ENCODE measurements at regions not wholly inside any gene's neighbourhood (a gene's known extent, or its start where the extent isn't known, plus 50 kb on each side); places are given as distances from the start of the nearest gene placed in this dataset.

DNA sequence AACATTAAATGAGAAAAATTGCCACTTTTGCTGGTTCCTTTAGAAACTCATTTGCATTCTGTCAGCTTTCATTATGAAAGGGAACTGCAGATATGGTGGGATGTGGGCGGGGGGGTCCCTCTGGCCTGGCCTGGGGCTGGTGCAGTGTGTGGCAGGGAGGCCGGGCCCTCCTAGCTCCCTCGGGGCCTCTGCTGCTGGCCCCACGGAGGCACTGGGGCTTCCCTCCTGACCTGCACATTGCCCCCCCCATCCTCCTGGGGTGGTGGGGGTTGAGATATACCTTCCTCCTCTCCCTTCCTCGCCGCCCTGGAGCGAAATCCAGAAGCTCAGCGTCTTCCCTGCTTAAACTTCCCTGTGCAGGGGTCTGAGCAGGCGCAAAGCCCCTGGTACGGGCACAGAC is 1005.9 kb downstream of the BRD1 start:
- no peak for TF ChIP-seq CTCF (IDR thresholded peaks at IDR 0.05; ENCODE audit: poor library complexity, severe bottlenecking)
- ATAC-seq (ENCODE audit: low read depth), result no peak
- no peak for DNase-seq (ENCODE audit: low spot score)
- H3K4me3 ChIP-seq (ENCODE audit: severe bottlenecking), result no peak overlapping the region
- H3K27ac ChIP-seq (ENCODE audit: poor library complexity, severe bottlenecking), result no peak overlapping the region
- H3K9me3 ChIP-seq (ENCODE audit: severe bottlenecking), result peaks cover 2% of the 10 kb centered on the region
- H3K27me3 ChIP-seq (ENCODE audit: insufficient read depth, poor library complexity, severe bottlenecking), result no peaks in the 10 kb centered on the region
- no peaks in the 10 kb centered on the region for H3K4me1 ChIP-seq (ENCODE audit: insufficient read depth, poor library complexity, severe bottlenecking)
- H3K36me3 ChIP-seq (ENCODE audit: low read depth), result no peaks in the 10 kb centered on the region

GRCh38 chr22:48821346-48821690 is 1006.4 kb downstream of the BRD1 start:
- H3K9me3 ChIP-seq (ENCODE audit: severe bottlenecking), result peaks cover 2% of the 10 kb centered on the region
- no peaks in the 10 kb centered on the region for H3K36me3 ChIP-seq (ENCODE audit: low read depth)
- no peaks in the 10 kb centered on the region for H3K4me1 ChIP-seq (ENCODE audit: insufficient read depth, poor library complexity, severe bottlenecking)
- ATAC-seq (ENCODE audit: low read depth), result no peak
- no peak overlapping the region for H3K4me3 ChIP-seq (ENCODE audit: severe bottlenecking)
- no peak overlapping the region for H3K27ac ChIP-seq (ENCODE audit: poor library complexity, severe bottlenecking)
- H3K27me3 ChIP-seq (ENCODE audit: insufficient read depth, poor library complexity, severe bottlenecking), result no peaks in the 10 kb centered on the region
- DNase-seq (ENCODE audit: low spot score), result no peak
- no peak for TF ChIP-seq CTCF (IDR thresholded peaks at IDR 0.05; ENCODE audit: poor library complexity, severe bottlenecking)

DNA sequence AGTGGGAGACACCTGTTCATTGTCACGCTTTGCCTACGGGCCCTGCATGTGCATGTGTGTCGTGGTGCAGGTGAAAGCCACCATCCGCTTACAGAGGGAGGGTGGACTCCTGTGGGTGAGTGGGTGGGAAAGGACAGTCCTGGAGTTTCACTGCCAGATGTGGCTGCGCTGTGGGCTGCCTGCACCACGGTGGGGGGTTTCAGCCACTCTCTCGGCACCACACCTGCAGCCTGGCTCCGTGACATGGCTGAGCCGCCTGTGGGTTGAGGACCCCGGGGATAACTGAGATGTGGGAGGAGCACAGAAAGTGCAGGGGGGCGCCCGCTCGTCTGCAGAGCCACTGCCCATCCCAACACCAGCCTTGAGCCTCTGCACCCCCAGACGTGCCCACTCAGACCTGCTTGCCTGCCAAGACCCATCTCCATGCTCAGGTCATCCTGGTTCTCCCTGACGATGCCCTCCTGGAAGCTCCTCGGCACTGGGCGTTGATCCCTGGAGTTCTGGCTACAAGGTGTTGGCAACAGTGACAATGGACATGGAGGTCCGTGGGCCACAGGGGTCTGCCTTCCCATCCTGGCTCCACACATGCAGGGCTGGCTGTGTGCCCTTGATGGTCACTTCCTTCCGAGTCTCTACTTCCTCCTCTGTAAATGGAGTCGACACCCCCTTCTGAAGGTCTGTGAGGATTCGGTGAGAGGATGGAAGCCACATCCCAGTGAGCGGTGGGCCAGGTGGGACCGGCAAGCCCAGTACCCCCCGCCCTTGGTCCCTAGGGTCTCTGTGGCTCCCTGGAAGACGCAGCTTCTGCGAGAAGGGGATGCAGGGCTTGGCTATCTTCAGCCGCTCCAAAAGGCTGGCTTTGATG is 1007.0 kb downstream of the BRD1 start:
- DNase-seq (ENCODE audit: low spot score) (no peak), ATAC-seq (ENCODE audit: low read depth) (no peak)
- Histone ChIP-seq H3K36me3 (ENCODE audit: low read depth) (no peaks in the 10 kb centered on the region), H3K4me3 (ENCODE audit: severe bottlenecking) (no peak overlapping the region), H3K9me3 (ENCODE audit: severe bottlenecking) (peaks cover 2% of the 10 kb centered on the region), H3K27me3 (ENCODE audit: insufficient read depth, poor library complexity, severe bottlenecking) (no peaks in the 10 kb centered on the region), H3K4me1 (ENCODE audit: insufficient read depth, poor library complexity, severe bottlenecking) (no peaks in the 10 kb centered on the region), H3K27ac (ENCODE audit: poor library complexity, severe bottlenecking) (no peak overlapping the region)
- no peak for TF ChIP-seq CTCF (IDR thresholded peaks at IDR 0.05; ENCODE audit: poor library complexity, severe bottlenecking)

DNA sequence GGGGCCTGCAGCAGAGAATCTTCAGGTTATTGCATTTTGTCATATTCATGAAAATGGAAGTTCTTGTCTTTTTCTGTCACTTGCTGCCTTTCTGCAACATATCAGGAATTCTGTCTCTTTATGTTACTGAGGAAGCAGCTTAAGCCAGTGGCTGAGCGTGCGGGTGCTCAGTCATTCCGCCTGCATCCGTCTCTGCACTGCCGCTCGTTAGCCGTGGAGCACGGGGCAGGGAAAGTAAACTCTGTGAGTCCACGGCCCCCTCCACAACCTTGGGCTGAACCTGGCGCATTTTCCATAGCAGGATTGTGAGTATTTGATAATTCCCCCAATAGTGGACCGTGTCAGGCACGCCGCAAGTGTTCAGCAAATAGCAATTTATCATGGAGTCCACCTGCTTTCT is 1007.7 kb downstream of the BRD1 start:
- Histone ChIP-seq H3K4me3 (ENCODE audit: severe bottlenecking) (no peak overlapping the region), H3K9me3 (ENCODE audit: severe bottlenecking) (peaks cover 2% of the 10 kb centered on the region)

More for the DNA sequence above, 1007.7 kb downstream of the BRD1 start:
- Histone ChIP-seq H3K27me3 (ENCODE audit: insufficient read depth, poor library complexity, severe bottlenecking) (no peaks in the 10 kb centered on the region), H3K36me3 (ENCODE audit: low read depth) (no peaks in the 10 kb centered on the region), H3K27ac (ENCODE audit: poor library complexity, severe bottlenecking) (no peak overlapping the region), H3K4me1 (ENCODE audit: insufficient read depth, poor library complexity, severe bottlenecking) (no peaks in the 10 kb centered on the region)
- DNase-seq (ENCODE audit: low spot score) (no peak), ATAC-seq (ENCODE audit: low read depth) (no peak)
- no peak for TF ChIP-seq CTCF (IDR thresholded peaks at IDR 0.05; ENCODE audit: poor library complexity, severe bottlenecking)
